H9 (cell line): ENCODE measurements at regions not wholly inside any gene's neighbourhood (a gene's known extent, or its start where the extent isn't known, plus 50 kb on each side); places are given as distances from the start of the nearest gene placed in this dataset.

Source experiments
- DNase-seq: peaks from one replicate; pipeline ENCODE4 v3.0.0-alpha.2; 2017
- H2AFZ ChIP-seq: one replicate; pipeline ENCODE4 v1.6.1; 2013; ENCODE audit warnings: mild to moderate bottlenecking, low read length, control low read depth, moderate library complexity
- H2AK5ac ChIP-seq: 2 replicates; pipeline ENCODE4 v1.6.1; 2013; ENCODE audit warnings: low read length, control low read depth, mixed read lengths; ENCODE audit not compliant: insufficient read length
- H2BK120ac ChIP-seq: one replicate; pipeline ENCODE4 v1.6.1; 2013; ENCODE audit warnings: low read depth, mild to moderate bottlenecking, low read length, control low read depth, inconsistent platforms; ENCODE audit not compliant: poor library complexity, severe bottlenecking
- H2BK12ac ChIP-seq: 2 replicates; pipeline ENCODE4 v1.6.1; 2013; ENCODE audit warnings: low read length, control low read depth, mixed read lengths, low read depth; ENCODE audit not compliant: insufficient read length
- H2BK15ac ChIP-seq: 2 replicates; pipeline ENCODE4 v1.6.1; 2013; ENCODE audit warnings: low read depth, low read length, control low read depth
- H2BK20ac ChIP-seq: one replicate; pipeline ENCODE4 v1.6.1; 2013; ENCODE audit warnings: low read depth, mild to moderate bottlenecking, low read length, control low read depth, inconsistent platforms; ENCODE audit not compliant: poor library complexity, severe bottlenecking
- H2BK5ac ChIP-seq: 2 replicates; pipeline ENCODE4 v1.6.1; 2013; ENCODE audit warnings: low read length, control low read depth, mixed read lengths; ENCODE audit not compliant: insufficient read length
- H3K14ac ChIP-seq: 2 replicates; pipeline ENCODE4 v1.6.1; 2013; ENCODE audit warnings: low read length, control low read depth; ENCODE audit not compliant: insufficient read depth
- H3K18ac ChIP-seq: 2 replicates; pipeline ENCODE4 v1.6.1; 2013; ENCODE audit warnings: low read depth, mild to moderate bottlenecking, mixed read lengths, low read length, control low read depth; ENCODE audit not compliant: insufficient read length
- H3K23ac ChIP-seq: 2 replicates; pipeline ENCODE4 v1.6.1; 2013; ENCODE audit warnings: low read length, control low read depth, mixed read lengths, low read depth; ENCODE audit not compliant: insufficient read length
- H3K23me2 ChIP-seq: 2 replicates; pipeline ENCODE4 v1.6.1; 2013; ENCODE audit warnings: low read depth, mild to moderate bottlenecking, mixed read lengths, low read length, control low read depth; ENCODE audit not compliant: insufficient read length, poor library complexity, severe bottlenecking
- H3K27ac ChIP-seq: 2 replicates; pipeline ENCODE4 v1.5.1; 2013; ENCODE audit warnings: low read length, control low read depth, mixed read lengths, low read depth; ENCODE audit not compliant: insufficient read length
- H3K27me3 ChIP-seq: 2 replicates; pipeline ENCODE4 v1.6.1; 2013; ENCODE audit warnings: low read length, control low read depth, inconsistent platforms; ENCODE audit not compliant: insufficient read depth
- H3K4ac ChIP-seq: 2 replicates; pipeline ENCODE4 v1.6.1; 2013; ENCODE audit warnings: low read depth, mild to moderate bottlenecking, control low read depth, inconsistent platforms, low read length, moderate library complexity
- H3K4me1 ChIP-seq: 2 replicates; pipeline ENCODE4 v1.6.1; 2013; ENCODE audit warnings: low read length, control low read depth, inconsistent platforms; ENCODE audit not compliant: insufficient read depth
- H3K4me2 ChIP-seq: 2 replicates; pipeline ENCODE4 v1.6.1; 2013; ENCODE audit warnings: low read length, control low read depth, mixed read lengths; ENCODE audit not compliant: insufficient read length, insufficient read depth
- H3K56ac ChIP-seq: 2 replicates; pipeline ENCODE4 v1.6.1; 2013; ENCODE audit warnings: low read depth, mild to moderate bottlenecking, mixed read lengths, low read length, control low read depth; ENCODE audit not compliant: insufficient read length
- H3K79me1 ChIP-seq: 2 replicates; pipeline ENCODE4 v1.6.1; 2013; ENCODE audit warnings: low read depth, mild to moderate bottlenecking, moderate library complexity, low read length, control low read depth, inconsistent platforms; ENCODE audit not compliant: insufficient read depth, poor library complexity, severe bottlenecking
- H3K79me2 ChIP-seq: 2 replicates; pipeline ENCODE4 v1.6.1; 2013; ENCODE audit warnings: low read length, control low read depth, inconsistent platforms; ENCODE audit not compliant: insufficient read depth
- H3K9ac ChIP-seq: 2 replicates; pipeline ENCODE4 v1.6.1; 2013; ENCODE audit warnings: low read length, control low read depth, mixed read lengths; ENCODE audit not compliant: insufficient read length; ENCODE audit errors: extremely low read depth
- H3K9me3 ChIP-seq: one replicate; pipeline ENCODE4 v1.6.1; 2013; ENCODE audit warnings: low read depth, low read length, inconsistent platforms; ENCODE audit not compliant: control insufficient read depth
- H3T11ph ChIP-seq: one replicate; pipeline ENCODE4 v1.6.1; 2013; ENCODE audit warnings: mild to moderate bottlenecking, low read length, control low read depth, inconsistent platforms
- H4K20me1 ChIP-seq: one replicate; pipeline ENCODE4 v1.6.1; 2013; ENCODE audit not compliant: control insufficient read depth, insufficient read length, insufficient read depth
- H4K5ac ChIP-seq: 2 replicates; pipeline ENCODE4 v1.6.1; 2013; ENCODE audit warnings: low read depth, mild to moderate bottlenecking, mixed read lengths, low read length, control low read depth; ENCODE audit not compliant: insufficient read length
- H4K8ac ChIP-seq: replicated peaks from 2 replicates; pipeline ENCODE4 v1.6.1; 2013; ENCODE audit warnings: low read length, control low read depth, mixed read lengths, low read depth; ENCODE audit not compliant: insufficient read length
- H4K91ac ChIP-seq: 2 replicates; pipeline ENCODE4 v1.6.1; 2013; ENCODE audit warnings: low read depth, mild to moderate bottlenecking, moderate library complexity, mixed read lengths, low read length, control low read depth; ENCODE audit not compliant: insufficient read length
- H3K27ac Mint-ChIP-seq, 3 experiments: 2 replicates in 2 of 3; 3 replicates in 1 of 3; pipeline ENCODE4 v1.8.0; 2020 to 2021; ENCODE audit warnings: mixed read lengths in 3 of 3, mild to moderate bottlenecking in 1 of 3, moderate library complexity in 1 of 3
- H3K27me3 Mint-ChIP-seq: 2 replicates; pipeline ENCODE4 v1.8.0; 2021; ENCODE audit warnings: low read depth, mild to moderate bottlenecking, moderate library complexity, mixed read lengths
- H3K36me3 Mint-ChIP-seq, 3 experiments: 2 replicates in 2 of 3; 3 replicates in 1 of 3; pipeline ENCODE4 v1.8.0; 2020 to 2021; ENCODE audit warnings: low read depth in 3 of 3, mixed read lengths in 3 of 3; ENCODE audit not compliant: insufficient read depth in 1 of 3
- H3K4me1 Mint-ChIP-seq, 2 experiments: 2 replicates each; pipeline ENCODE4 v1.8.0; 2020; ENCODE audit warnings: mixed read lengths in 2 of 2
- H3K4me3 Mint-ChIP-seq, 2 experiments: 2 replicates in 1 of 2; 3 replicates in 1 of 2; pipeline ENCODE4 v1.8.0; 2020 to 2021; ENCODE audit warnings: mild to moderate bottlenecking in 2 of 2, mixed read lengths in 2 of 2, moderate library complexity in 1 of 2
- H3K9me3 Mint-ChIP-seq, 2 experiments: 2 replicates in 1 of 2; 3 replicates in 1 of 2; pipeline ENCODE4 v1.8.0; 2020; ENCODE audit warnings: mild to moderate bottlenecking in 2 of 2, mixed read lengths in 2 of 2, moderate library complexity in 1 of 2
- CTCF ChIP-seq: fragments of 200-600 bp; sonication (generic); conservative IDR thresholded peaks from 3 replicates; pipeline ENCODE4 v1.8.0; 2021; ENCODE audit warnings: antibody characterized with exemption, mild to moderate bottlenecking
- WGBS: extraction: QIAGEN DNeasy Blood & Tissue Kit; methylation state at CpG from one replicate; pipeline ENCODE4 v1.1.7; 2013; ENCODE audit warnings: missing lambda C conversion rate, low lambda C conversion rate, mixed read lengths; ENCODE audit not compliant: insufficient read length; ENCODE audit errors: extremely low coverage; 5-methylcytosine and 5-hydroxymethylcytosine counted together

GRCh38 chr11:116660011-116660410 lies 112.8 kb downstream of the BUD13 start:
- peaks cover 3 to 6% of the 10 kb centered on the region in 2 experiments; a peak in 3 of 5 replicates for H3K9me3 Mint-ChIP-seq
- Histone ChIP-seq H2BK12ac (no peak overlapping the region), H4K20me1 (no peaks in the 10 kb centered on the region), H4K8ac (no peak overlapping the region), H2BK15ac (no peak overlapping the region), H3K9me3 (peaks cover 3% of the 10 kb centered on the region), H3T11ph (no peak overlapping the region), H3K14ac (no peak overlapping the region), H3K79me2 (no peaks in the 10 kb centered on the region), H3K79me1 (no peaks in the 10 kb centered on the region), H2BK120ac (no peak overlapping the region), H4K5ac (no peak overlapping the region), H3K4me1 (no peaks in the 10 kb centered on the region), H3K27me3 (no peaks in the 10 kb centered on the region), H2AK5ac (no peak overlapping the region), H3K23me2 (no peaks in the 10 kb centered on the region), H3K18ac (no peak overlapping the region), H2BK20ac (no peak overlapping the region), H2BK5ac (no peak overlapping the region), H4K91ac (no peak overlapping the region), H3K4ac (no peak overlapping the region), H3K23ac (no peak overlapping the region), H3K9ac (no peak overlapping the region), H3K56ac (no peak overlapping the region), H3K4me2 (no peak overlapping the region), H2AFZ (no peak overlapping the region), H3K27ac (no peak overlapping the region)
- no peak for TF ChIP-seq CTCF
- H3K4me3 Mint-ChIP-seq = no peak overlapping the region
- H3K4me1 Mint-ChIP-seq = peaks cover 7 to 8% of the 10 kb centered on the region in 2 experiments
- H3K27ac Mint-ChIP-seq = no peak overlapping the region
- DNase-seq = peak; percentile 10
- no CpG with 5 or more reads among the region's 7 CpGs for WGBS
- H3K27me3 Mint-ChIP-seq = peaks cover 20% of the 10 kb centered on the region
- peaks cover 0 to 6% (median 0%) of the 10 kb centered on the region in 3 experiments; a peak in 1 of 7 replicates for H3K36me3 Mint-ChIP-seq
